AML-193 (cell line): ENCODE measurements at regions not wholly inside any gene's neighbourhood (a gene's known extent, or its start where the extent isn't known, plus 50 kb on each side); places are given as distances from the start of the nearest gene placed in this dataset.
"Not testable (repeated sequence)": the region's sequence is repeated elsewhere in the genome, so short reads cannot be mapped to it uniquely, and the experiment has no call there.

Experiments
- DNase-seq, 2 experiments: peaks; one replicate each; lab custom pipeline; 2025; lab: John Stamatoyannopoulos, UW

DNA sequence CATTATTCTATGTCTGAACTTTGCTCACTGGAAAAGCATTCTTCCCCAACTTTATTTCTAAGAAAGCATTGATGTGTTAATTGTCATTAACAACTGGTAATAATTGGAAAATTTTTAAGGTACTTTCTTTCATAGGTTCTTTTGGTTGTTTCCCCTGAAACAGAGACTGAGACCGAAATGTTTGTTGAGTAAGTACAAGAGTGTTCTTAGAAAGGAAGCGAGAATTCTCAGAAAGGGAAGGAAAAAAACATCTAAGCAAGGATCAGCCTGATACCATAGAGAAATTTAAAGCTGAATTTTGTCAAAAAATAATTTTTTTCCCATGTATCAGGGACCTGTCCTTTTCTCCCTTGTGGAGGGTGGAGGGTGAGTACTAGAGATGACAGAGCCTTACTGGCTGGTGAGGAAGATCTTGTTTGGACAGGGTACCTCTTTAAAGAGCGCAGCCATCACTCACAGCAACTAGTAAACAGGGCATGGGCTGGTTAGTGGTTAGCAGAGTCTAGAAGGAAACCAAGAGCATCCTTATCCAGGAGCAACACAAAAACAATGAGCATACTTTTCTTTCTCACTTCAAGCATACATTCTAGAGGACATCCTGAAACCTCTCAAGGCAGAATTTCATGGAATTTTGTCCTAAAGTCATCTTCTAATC, 898.5 kb downstream of the DNAH5 start:
- no peak for DNase-seq

- no peak for DNase-seq
These were observed 910.4 kb downstream of the DNAH5 start for GRCh38 chr5:13034061-13034460.

DNA sequence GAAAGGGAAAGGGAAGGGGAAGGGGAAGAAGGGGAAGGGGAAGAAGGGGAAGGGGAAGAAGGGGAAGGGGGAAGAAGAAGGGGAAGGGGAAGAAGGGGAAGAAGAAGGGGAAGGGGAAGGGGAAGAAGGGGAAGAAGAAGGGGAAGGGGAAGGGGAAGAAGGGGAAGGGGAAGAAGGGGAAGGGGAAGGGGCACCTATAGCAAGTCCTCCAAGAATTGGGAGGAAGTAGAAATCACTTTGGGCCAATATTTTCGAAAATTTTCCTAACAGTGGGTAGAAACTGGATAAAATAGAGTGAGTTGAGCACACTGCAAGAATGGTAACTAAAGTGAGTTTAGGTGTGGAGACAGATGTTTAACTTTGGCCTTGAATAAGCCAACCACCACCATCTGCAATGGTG, 915.3 kb downstream of the DNAH5 start:
- DNase-seq: no peak

DNA sequence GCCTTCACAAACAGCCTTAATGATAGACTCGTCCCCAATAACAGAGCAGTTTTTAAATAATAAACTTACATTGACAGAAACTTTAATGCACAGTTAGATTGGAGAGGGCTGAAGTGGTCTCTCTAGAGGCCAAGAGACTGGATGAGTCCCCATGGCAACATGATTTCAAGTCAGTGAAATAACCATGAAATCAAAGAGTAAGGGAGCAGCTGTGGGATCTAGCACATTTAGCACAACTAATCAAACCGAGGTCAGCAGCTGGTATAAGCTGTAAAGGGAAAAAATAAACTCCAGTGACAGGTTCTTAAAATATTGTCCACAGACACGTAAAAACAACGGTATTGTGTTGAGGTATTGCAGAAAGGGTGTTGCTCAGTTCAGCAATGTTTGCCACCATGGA, 916.6 kb downstream of the DNAH5 start:
- DNase-seq: no peak

- DNase-seq: no peak
These were observed 924.8 kb downstream of the DNAH5 start for GRCh38 chr5:13019729-13020128.

GRCh38 chr5:13003457-13003856, 941.0 kb downstream of the DNAH5 start:
- DNase-seq: no peak

- no peak for DNase-seq
These were observed 944.8 kb downstream of the DNAH5 start for GRCh38 chr5:12999667-13000066.

DNA sequence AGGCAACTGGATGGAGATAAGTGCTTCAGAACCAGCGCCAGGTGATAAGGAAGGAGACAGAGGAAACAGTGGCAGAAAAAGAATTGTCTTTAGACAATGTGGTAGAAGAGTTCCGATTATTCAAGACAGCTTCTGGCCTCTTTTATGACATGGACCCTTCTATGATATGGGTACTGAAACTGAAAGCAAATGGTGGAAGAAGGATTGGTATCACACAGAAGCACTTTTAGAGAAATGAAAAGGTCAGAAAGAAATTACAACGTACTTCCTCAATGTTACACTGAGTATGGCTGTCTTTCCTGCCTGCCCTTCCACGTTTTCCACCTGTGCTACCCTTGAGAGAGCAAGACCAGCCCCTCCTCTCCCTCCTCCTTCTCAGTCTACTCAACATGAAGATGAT, 959.3 kb downstream of the DNAH5 start:
- no peak for DNase-seq

- DNase-seq: no peak
These were observed 969.6 kb downstream of the DNAH5 start for GRCh38 chr5:12974856-12975255.

DNA sequence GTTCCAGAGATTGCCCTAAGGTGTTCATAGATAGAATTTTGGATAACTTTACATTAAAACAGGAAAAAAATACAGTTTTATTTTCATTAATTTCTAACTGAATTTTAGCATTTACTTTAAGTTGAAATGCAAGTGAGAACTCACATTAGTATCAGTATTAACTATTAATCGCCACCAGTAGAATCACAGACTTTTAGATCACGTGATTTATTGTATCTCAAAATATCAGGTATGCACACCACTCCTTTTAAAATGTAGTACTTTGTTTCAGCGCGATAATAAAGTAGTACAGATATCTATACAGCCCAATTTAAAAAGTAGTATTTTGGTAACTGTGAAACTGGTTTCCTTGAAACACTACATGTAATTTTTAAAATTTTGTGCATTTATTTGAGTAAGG, 978.7 kb downstream of the DNAH5 start:
- no peak for DNase-seq

DNA sequence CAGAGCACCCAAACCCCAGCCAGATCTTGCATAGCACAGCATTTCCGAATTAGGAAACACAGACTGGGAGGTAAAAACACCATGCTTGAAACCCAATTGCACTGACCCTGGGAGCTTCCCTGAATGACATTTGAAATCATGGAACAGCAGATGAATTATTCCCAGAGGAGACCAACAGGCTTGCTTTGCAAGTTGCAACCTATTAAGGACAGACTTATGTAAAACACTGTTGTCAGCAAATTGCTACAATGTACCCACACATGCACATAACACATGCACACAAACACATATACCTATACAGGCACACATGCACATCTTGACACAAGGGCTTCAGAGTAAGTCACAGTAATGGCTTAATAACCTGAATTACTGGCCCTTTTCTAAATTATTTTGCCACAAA, 984.8 kb downstream of the DNAH5 start:
- no peak for DNase-seq

DNA sequence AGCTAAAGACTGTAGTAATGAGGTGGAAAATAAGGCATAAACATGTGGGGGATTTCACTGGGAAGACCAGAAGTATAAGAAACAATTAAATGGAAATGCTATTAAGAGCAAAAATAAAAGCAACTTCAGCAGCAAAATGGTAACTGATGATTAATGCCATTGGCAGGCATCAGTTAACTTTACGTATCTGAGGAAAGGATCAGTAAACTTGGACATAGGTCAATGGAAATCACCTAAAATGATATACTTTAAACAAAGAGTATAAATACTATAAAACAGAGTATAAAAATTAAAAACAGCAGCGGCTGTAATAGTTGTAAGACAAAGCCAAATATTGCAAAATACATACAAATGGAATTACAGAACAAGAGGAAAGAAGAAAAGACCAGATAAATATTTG, 992.1 kb downstream of the DNAH5 start:
- no peak for DNase-seq

GRCh38 chr5:12951846-12952245, 992.6 kb downstream of the DNAH5 start:
- no peak for DNase-seq

DNA sequence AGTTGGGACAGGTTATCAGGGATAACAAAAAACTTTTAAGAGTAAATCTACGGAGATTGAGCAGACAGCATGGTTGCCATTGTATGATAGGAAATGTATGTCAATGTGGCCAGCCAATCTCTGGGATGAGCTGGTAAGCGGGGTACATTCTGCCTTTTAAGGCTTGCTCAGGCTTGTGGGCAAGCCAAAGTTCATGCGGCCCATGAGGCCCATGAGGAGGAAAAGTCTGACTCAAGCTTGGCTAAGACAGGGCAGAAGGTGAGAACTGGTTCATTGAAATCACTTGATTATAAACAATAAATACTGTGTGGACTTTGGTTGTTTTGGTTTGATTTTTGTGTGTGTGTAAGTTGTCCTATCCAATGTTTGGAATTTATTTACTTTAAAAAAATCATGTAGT, 997.1 kb downstream of the DNAH5 start:
- no peak for DNase-seq

DNA sequence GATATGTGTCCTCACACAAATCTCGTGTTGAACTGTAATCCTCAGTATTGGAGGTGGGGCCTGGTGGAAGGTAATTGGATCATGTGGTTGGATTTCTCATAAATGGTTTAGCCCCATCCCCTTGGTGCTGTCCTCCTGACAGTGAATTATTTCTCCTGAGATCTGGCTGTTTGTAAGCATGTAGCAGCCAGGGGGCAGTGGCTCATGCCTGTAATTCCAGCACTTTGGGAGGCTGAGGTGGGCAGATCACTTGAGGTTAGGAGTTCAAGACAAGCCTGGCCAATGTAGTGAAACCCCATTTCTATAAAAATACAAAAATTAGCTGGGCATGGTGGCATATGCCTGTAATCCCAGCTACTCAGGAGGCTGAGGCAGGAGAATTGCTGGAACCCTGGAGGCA, 999.0 kb downstream of the DNAH5 start:
- not testable (repeated sequence) for DNase-seq

DNA sequence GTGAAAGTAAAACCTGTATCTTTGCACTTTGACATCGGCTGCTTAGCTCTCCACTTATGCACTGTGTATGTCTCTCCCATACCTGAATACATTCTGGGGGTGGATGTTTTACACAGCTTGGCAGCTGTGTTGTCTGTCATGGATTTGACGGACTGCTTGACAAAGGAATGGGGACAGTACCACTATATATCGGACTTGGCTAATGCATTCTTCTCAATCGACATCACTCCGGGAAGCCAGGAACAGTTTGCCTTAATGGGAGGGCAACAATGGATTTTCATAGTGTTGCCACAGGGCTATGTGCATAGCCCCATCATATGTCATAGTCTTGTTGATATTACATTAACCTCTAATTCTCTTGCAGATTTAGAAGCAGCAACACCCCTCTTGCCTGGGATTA, 1008.3 kb downstream of the DNAH5 start:
- DNase-seq: no peak

DNA sequence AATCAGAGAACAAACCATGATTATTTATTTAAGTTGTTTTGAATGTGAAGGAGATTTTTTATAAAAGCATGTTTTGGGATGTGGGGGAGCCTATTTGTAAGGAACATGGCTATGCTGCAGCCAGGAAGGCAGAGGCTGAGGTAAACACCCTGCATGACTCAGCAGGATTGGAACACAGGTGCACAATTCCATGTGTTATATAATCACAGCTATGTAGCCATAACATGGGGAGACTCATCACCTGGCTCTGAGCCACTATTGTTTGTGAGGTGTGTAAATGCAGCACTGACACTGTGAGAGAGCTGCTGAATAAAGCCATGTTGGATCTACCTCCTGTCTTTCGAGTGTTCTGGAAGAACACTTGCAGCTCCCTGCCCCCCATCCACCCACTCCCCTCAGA, 1009.8 kb downstream of the DNAH5 start:
- no peak for DNase-seq

- no peak for DNase-seq
These were observed 1016.3 kb upstream of the CTNND2 start for GRCh38 chr5:12920527-12920926.

DNA sequence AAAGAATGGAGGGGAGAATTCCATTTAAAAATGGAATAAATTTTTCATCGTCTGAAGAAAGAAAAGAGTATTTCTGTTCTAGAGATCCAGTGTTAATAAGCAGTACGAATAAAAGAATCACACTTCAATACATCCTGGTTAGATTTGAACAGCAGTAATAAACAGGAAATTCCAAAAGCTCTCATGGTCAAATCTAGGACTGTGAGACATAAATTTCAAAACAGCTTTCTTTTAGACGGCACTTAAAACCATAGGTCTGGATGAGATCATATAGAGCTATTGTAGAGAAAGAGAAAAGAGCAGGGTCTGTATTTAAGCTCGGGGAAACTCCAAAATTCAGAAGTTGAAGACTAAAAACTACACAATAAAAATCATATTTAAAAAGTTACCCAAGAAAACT, 1006.9 kb upstream of the CTNND2 start:
- no peak for DNase-seq

GRCh38 chr5:12910641-12911040, 1006.4 kb upstream of the CTNND2 start:
- DNase-seq: no peak

DNA sequence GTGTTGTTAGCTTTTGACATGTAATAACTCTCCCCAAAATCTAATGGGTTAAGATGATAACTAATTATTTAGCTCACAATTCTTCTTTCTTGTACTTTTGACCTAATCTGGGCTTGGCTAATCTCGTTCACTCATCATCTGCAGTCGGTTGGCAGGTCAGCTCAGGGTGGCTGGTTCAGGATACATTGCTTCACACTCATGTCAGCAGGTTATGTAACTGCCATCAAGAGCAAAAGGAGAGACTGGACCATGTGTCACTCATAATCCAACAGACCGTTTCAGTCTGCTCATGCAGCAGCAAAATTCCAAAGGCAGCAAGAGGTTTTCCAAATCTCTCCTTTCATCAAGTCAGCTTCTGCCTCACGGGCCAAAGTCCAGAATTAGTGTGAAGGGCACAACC, 998.4 kb upstream of the CTNND2 start:
- DNase-seq: no peak

GRCh38 chr5:12901696-12902095, 997.5 kb upstream of the CTNND2 start:
- no peak for DNase-seq

DNA sequence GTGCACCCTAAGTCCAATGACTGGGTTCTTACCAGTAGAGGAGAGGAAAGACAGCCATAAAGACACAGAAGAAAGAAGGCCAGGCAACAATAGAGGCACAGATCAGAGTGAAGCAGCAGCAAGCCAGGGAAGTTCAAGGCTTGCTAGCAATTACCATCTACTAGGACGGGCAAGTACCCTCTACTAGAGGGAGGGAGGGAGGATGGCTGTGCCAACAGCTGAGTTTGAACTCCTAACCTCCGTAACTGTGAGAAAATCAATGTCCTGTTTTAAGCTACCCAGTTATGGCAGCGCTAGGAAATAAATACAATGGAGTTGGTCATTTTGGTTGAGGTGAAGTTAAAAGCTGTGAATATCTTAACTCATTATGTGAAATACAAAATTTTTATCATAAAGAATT, 991.8 kb upstream of the CTNND2 start:
- DNase-seq: no peak

GRCh38 chr5:12885018-12885417, 980.8 kb upstream of the CTNND2 start:
- DNase-seq: no peak

DNA sequence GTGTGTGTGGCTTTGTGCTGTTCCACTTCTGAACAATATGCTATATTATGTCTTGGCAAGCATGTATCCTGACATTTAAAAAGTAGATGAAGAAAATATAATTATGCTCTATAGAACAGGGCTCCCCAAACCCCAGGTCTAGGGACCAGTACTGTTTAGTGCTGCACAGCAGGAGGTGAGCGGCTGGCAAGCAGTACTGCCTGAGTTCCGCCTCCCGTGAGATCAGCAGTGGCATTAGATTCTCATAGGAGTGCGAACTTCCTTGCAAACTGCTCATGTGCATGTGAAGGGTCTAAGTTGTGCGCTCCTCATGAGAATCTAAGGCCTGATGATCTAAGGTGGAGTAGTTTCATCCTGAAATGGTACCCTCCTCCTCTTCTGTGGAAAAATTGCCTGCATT, 979.1 kb upstream of the CTNND2 start:
- no peak for DNase-seq
